ENCODE measurements at regions not wholly inside any gene's neighbourhood (a gene's known extent, or its start where the extent isn't known, plus 50 kb on each side); places are given as distances from the start of the nearest gene placed in this dataset.
"Not testable (repeated sequence)": the region's sequence is repeated elsewhere in the genome, so short reads cannot be mapped to it uniquely, and the experiment has no call there.

DNA sequence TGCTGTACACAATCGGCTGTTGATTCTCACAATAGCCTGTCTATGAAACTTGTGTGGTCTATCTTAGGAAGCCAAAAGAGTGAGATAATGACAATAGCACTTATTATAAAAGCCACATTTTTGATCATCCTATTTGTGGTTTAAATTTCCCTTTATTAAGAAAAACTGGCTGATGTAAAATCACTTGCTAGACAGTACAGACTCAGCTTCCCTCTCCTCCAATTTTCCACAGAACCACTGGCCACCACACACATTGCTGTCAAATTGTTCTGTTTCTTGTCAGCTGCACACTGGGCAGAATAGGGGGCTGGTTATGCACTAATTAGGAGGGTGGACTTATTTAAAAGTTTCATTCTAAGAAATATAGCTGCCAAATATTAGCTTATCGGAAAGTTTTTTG is 425.9 kb downstream of the EPHA3 start:
- no peak for DNase-seq

DNA sequence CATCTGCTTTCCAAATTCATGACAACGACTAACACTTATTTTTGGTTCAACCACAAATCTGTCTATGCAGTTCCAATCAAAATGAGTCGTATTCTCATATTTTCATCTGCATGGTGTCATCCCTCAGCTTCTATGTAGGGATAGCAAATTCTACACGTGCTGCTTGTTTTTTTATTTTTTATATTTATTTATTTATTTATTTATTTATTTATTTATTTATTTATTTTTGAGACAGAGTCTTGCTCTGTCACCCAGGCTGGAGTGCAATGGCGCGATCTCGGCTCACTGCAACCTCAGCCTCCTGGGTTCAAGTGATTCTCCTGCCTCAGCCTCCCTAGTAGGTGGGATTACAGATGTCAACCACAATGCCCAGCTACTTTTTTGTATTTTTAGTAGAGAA is 447.2 kb downstream of the EPHA3 start:
- not testable (repeated sequence) for DNase-seq

DNA sequence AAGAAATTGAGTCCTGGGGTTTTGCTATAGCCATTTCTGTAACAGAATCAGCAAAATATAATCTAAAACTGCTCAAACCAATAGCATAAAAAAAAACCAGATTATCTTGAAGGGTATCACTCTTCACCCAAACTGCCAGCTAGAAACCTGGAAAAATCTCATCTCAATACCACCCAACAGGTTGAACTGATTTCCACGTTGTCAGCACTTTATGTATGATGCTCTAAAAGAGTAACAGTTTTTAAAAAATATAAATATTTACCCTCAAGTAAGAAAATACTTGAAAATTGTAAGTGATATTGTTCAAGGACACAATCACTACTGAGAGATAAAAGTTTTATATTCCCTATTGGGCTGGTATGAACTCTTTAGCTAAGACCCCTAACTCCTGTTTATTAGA is 451.3 kb downstream of the EPHA3 start:
- no peak for DNase-seq

DNA sequence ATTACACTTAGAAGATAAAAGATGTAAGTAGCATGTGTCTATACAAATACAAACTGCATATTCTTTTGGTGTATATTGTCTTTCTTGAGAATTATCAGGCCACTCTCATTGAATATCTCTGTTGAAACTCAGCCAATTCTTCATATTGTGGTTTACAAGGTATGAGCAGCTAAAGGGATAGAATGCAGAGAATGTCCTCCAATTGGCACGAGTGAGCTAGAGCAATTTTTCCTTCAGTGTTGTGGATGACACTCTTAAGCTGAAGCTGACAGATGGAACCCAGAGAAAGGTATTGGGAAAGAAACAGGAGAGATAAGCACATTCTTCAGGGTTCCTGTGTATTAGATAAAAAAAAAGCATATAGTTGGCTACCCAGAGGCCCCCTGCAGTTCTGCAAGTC is 453.1 kb downstream of the EPHA3 start:
- DNase-seq = no peak

DNA sequence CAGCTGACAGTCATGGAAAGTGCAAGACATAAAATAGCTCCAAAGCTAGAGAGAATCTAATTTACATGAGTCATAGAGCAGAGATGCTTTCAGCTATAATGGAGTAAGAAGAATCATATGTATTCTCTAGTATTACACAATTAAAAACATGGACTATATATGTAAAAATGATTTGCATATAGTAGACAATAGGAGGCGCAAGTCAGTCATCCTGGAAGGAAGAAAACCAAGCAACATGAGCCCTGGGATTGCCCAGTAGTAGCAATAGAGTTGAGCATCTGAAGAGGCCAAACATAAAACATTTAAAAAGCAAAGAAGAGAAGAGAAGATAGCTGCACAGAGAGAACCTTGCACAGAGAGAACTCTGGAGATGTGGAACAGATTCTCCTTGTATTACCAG is 455.0 kb downstream of the EPHA3 start:
- no peak for DNase-seq

DNA sequence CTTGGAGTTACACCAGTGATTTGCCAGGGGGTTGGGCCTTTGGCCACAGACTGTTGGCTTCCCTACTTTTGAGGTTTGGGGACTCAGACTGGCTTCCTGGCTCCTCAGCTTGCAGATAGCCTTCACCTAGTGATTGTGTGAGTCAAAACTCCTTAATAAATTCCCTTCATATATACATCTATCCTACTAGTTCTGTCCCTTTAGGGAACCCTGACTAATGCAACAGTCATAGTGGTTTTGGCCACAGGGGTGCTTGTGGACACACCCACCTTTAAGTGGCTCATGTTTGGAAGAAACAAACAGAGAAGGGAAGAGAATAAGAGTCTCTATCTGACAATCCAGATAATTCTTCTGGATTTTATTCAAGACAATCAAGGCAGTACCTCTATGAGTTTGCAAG is 457.7 kb downstream of the EPHA3 start:
- DNase-seq = no peak

DNA sequence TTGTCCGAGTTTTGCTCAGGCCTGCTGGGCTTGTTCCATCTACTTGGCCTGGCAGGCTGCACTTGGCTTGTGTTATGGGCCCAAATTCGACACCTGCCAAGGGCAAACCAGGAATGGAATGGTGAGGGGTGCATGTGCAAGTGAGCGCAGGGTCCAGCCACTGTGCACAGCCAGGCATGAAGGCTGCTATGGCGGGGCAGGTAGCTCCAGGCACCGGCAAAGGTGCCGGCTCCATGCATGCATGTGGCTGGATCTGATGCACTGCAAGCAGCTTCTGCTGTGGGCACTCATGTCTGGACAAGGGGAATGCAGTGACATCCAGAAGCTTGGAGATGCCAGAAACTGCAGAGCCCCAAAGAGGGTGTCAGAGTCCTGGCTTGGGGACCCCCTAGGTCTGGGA is 463.0 kb downstream of the EPHA3 start:
- DNase-seq = no peak

DNA sequence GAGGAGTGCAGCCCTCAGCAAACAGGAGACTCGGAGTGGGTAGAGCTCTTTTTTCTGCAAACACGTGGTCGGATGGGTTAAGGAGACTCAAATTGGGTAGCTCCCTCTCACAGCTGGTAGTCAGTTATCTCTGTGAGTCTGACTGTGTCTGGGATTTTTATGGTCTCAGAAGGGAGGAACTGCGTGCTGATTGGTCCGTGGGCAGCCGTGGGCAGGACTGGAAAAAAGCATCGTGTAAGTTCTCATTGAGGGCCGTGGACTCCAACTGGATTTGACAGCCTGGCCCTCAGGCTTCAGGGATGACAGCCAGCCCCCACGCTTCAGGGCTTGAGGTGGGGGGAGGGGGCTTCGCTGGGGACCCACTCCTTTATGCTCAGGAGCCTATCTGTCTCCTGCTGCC is 463.9 kb downstream of the EPHA3 start:
- DNase-seq = no peak

DNA sequence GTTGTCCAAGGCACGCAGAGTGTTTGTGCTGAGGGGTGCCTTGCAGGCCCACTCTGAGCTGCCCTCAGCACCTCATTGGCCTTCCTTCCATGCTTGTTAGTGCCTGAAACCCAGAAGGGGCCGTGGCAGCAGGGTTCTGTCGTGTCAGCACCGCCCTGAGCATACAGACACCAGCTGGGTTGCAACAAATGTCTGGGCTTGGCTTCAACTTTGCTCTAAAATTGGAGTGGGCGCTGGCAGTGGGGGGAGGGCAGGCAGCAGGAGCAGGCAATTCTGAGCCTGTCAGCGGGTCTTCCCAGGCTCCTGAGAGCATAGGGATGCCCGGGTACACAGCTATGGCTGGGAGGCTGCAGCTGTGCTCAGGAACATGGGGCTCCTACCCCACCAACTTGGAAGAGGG is 464.3 kb downstream of the EPHA3 start:
- peak; percentile 2 for DNase-seq

DNA sequence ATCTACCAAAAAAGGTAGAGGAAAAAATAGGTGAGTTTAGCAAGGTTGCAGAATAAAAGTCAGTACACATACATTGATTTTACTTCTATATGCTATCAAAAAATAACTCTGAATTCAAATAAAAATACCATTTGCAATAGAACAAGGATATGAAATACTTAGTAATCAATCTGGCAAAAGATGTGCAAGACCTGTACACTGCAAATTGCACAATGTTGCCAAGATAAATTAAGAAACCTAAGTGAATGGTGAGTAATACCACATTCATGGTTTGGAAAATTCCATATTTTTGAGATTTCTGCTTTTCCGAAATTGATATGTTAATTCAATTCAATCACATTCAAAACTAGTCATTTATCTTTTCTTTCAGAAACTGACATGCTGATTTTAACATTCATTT is 464.8 kb downstream of the EPHA3 start:
- no peak for DNase-seq

DNA sequence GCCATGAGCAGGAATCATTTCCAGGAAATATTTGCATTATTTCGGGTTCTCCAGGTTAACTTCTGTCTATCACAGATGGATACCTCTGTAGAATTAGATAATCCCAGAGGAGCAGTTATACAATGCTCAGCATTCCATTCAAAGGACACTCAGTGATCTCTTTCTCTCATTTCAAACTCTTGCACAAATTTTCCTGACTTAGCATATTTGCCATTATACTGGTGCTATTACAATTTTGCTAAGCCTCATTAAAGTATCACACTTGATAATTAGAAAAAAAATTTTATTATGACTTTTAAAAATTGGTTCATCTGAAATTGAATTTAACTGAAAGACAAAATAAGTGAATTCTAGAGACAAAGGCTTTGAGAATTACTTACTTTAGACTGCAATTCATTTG is 469.0 kb downstream of the EPHA3 start:
- DNase-seq = no peak

DNA sequence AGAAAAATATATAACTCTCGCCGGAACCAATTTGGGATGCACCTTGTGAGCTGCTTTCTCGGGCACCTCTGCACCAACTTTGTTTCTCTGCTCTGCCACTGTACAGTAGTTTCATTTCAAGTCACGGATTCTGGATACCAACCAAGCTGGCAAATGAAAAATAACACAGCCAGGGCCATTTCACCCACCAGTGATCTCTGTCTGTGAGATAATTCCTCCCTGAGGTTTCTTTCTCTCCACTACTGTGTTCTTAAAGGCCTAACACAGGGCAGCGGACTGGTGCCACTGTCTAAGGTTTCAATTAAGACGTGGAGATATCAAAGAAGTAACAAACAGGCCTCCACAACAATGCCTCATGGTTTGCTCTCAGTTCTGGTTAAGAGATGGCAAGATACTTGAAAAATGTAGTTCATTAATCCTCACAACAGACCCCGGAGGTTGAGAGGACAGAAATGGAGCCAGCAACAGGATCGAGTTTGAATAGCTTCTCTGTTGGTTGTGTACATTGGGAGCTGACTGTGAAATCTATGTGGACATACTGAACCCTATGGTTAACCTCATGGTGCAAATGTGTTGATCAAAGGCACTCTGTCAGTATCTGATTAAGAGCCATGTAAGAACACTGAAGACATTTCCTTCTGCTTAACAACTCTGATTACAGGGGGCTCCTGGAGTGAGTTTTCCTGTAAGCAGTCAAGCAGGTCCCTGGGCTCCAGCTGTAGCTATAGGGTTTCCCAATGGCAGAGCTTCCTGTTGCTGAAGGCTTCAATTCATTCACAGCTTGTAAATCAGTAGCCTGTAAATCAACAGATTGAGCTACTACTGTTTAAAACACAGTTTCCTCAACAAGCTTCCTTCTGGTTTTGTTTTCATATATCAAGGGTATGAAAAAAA is 470.5 kb downstream of the EPHA3 start:
- no peak for DNase-seq

DNA sequence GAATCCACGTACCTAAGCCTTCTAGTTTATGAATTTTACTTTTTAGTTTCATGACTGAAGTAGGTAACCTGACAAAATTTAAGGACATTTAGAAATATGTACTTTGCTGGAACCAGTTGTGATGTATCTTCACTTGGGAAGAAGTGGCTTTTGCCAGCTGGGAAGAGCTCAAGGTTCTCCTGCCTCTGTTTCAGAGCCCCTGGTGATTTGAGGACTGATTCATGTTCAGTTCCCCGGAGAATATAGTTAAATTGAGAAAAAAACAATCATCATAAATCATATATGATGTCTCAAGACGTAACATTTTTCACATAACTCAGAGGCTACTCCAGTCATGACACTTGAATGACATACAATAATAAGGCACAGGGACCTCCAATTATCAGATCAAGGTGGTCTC is 473.4 kb downstream of the EPHA3 start:
- no peak for DNase-seq

DNA sequence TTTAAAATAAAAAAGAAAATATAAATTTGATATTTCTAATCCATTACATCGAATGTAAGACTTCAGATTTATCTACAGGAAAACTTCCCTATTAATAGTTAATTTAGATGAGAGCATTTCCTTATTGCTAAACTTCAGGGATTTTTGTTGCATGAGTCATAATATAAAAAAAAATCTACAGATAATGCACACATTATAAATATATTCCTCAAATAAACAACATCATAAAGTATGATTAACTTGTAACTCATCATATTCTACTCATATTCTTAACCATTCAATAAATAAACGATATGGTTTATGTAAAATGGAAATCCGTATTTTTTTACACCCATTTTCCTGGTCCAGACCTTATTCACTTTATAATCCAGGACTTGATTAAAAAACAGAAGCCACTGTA is 477.0 kb downstream of the EPHA3 start:
- DNase-seq = no peak

DNA sequence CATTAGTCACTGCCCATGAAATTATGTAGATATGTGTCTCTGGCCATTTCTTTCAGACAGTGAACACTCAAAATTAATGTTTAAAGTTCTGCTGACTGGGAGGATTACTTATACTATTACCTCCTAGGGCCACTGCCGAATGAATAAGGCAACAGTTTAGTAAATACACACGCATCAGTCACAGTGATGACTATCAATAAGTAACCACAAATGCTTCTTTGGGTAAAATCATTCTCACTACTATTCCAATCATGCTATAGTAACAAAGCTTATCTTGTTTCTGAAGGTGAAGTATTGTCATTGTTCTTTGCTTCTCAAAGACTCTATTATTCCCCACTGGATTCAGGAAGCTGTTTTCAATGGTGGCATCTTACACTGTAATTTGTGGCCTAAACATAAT is 478.8 kb downstream of the EPHA3 start:
- DNase-seq = no peak

DNA sequence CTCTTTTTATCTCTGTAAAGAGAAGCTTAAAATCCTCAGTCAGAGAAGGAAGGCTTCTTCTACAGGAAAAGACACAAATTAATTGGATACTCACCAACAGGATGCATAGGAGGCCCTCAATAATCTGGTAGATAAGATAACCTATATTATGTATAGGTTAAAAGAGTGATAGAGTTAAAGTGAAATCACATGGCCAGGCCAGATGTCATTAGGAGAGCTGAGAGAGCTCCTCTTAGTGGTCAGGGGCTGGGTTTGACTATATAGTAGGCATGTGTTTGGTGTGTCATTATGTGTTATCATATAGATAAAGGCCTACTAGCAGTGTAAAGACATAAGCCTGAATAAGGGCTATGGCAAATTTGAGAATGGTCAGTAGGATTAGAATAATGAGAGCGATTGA is 479.3 kb downstream of the EPHA3 start:
- no peak for DNase-seq

DNA sequence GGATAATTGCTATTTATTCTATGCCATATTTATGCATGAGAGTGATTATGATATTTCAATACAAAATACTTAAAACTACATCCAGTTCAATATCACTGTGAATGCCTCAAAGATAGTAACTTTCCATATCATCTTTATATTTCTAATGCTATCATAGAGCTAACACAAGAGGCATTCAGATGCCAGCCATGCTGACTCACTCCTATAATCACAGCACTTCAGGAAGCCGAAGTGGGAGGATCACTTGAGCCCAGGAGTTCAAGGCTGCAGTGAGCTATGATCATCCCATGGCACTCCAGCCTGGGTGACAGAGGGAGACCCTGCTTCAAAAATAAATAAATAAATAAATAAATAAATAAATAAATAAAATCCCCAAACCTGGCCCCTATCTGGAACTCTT is 498.7 kb downstream of the EPHA3 start:
- DNase-seq = no peak

DNA sequence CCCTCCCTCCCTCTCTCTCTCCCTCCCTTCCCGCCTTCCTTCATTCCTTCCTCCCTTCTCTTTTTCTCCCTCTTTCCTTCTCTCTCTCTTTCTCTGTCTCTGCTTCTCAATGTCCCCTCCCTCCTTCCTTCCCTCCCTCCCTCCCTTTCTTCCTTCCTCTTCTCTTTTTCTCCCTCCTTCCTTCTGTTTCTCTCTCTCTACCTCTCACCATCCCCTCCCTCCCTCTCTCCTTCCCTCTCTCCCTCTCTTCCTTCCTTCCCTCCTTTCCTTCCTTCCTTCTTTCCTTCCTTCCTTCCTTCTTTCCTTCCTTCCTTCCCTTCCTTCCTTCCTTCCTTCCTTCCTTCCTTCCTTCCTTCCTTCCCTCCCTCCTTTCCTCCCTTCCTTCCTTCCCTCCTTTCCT is 504.6 kb downstream of the EPHA3 start:
- no peak for DNase-seq

DNA sequence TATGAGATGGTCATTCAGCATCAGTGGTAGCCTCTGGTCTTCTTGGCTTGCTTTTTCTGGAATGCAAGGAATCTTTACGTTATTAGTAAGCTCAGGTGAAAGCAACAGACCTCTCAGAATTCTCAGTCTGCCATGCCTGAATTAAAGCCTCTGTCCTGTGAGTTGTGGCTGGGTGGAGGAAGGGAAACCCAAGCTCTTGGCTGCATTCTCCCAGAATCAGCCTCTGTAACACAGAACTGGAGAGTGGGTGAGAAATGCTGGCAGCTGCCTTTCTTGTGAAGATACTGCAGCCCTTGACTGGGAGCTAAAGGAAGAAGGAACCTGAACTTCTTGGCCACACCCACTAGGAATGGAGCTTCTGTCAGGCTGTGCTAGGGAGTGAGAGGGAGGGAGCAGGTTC is 505.8 kb downstream of the EPHA3 start:
- no peak for DNase-seq

DNA sequence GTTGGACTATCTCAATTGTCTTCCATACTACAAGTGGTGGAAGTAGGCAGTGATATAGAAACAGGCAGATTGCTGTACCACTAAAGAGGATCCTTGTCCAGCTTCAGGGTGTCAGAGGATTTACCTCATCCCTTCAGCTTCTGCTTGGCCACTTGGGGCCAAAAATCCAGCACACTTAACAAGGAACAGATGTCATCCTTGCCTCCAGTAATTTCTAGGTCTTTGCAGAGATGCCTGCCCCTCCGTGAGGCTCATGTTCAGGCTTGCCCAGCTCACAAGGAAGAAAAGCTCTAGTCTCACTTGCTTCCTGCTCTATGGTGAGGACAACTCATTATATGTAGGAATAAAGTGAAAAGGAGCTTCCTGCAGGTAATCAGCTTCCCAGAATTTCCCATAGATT is 510.3 kb downstream of the EPHA3 start:
- DNase-seq = no peak

DNA sequence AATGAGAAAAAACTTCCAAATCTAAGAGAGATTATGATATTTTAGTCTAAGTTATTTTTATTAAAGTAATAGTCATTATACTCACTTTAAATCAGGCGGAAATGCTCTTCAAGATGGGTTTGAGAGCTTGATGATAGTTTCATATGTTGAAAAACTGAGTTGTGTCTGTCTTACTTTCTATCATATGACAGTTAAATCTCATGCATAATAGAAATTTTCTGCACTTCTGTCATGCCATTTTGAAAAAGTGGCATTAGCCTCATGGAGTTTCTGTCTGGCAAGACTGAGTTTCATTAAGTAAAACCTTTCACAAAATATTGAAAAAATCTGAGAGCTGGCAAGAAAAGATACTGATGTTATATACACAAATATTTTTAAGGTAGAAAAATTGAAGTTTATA is 511.8 kb downstream of the EPHA3 start:
- no peak for DNase-seq

DNA sequence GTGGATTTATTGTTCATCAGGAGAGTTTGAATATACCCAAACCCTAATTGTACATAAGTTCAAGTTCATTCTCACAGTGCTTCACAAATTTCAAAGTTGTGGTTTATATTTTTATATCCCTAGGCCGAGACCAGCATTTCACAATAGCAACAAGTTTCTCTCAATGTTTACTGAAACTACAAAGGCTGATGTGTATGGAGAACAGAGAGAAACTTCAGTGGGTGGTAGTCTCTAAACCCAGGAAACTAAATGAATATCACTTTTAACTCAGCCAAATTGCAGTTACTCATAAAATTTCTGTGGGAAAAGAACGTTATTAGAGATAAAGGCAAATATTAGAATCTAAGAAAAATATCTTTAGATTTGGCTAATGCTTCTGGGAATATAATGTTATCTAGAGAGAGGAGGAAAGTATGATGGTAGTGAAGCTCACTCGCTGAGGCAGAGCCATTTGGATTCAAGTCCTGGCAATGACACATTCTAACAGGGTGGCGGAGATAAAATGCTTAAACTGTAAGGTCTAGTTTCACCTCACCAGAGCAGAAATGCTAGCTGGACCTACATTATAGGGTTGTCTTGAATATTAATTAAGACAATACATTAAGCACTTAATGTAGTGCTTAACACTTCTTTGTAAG is 514.8 kb downstream of the EPHA3 start:
- no peak for DNase-seq

DNA sequence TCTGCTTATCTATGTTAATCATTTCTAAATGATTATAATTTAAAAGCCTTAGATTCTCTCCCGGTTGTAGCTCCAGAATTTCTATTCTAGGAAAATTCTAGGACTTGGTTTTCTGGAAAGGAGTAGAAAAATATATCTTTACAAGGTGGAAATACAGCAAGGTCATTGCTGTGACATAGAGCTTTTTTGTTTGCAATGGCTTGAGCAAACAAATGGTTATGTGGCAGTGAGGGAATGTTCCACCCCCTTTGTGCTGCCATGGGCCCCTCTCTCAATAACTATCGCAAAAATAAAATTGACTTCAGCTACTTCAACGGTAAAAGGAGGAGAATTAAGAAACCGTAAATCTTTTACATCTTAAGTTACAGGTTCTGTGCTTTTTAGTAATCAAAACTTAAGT is 517.1 kb downstream of the EPHA3 start:
- no peak for DNase-seq

DNA sequence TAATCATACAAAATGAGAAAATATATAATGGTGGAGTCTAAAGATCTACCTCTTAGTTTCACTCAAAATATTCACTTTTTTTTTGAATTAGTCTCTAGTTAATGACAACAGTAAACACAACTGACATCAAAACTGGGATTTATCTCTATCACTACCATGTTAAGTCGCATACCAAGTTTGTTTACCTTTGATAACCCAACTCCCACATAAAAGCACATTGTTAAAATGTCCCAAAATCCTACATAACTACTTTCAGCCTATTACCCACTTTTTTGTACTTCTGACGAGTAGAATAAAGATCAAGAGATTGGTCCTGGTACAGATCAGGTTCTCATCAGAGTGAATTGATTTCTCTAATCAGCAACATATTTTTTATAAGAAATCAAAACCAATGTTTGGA is 518.5 kb downstream of the EPHA3 start:
- no peak for DNase-seq
